Lower lobe of right lung (tissue), 2 donors: ENCODE measurements at regions not wholly inside any gene's neighbourhood (a gene's known extent, or its start where the extent isn't known, plus 50 kb on each side); places are given as distances from the start of the nearest gene placed in this dataset.

ENCODE experiments used
- ATAC-seq, 2 donors: fragments of 200-7000 bp; cut with Tn5 transposase; one replicate each; pipeline ENCODE4 v1.9.1; 2020 to 2022; ENCODE audit warnings: mild to moderate bottlenecking in 2 of 2, moderate library complexity in 2 of 2
- DNase-seq: peaks from one replicate; pipeline ENCODE4 v3.0.0-alpha.2; 2020
- H3K27ac ChIP-seq: fragments of 200-600 bp; one replicate; pipeline ENCODE4 v1.8.0; 2022
- H3K27me3 ChIP-seq: fragments of 200-600 bp; one replicate; pipeline ENCODE4 v1.8.0; 2022; ENCODE audit warnings: low read depth
- H3K36me3 ChIP-seq: fragments of 200-600 bp; one replicate; pipeline ENCODE4 v1.8.0; 2022; ENCODE audit warnings: mild to moderate bottlenecking
- H3K4me1 ChIP-seq: fragments of 200-600 bp; one replicate; pipeline ENCODE4 v1.8.0; 2022
- H3K4me3 ChIP-seq: fragments of 200-600 bp; one replicate; pipeline ENCODE4 v1.8.0; 2022; ENCODE audit warnings: mild to moderate bottlenecking
- H3K9me3 ChIP-seq: fragments of 200-600 bp; one replicate; pipeline ENCODE4 v1.8.0; 2022
- intact Hi-C: fragments of 100-400 bp; cut with DNase I; formaldehyde crosslinking; loops from one replicate; pipeline ENCODE4 v1.11.0; 2022
- TF ChIP-seq, protein P1 (sequence below): fragments of 200-600 bp; IDR thresholded peaks from one replicate; pipeline ENCODE4 v1.8.0; 2022; ENCODE audit warnings: antibody characterized with exemption, mild to moderate bottlenecking
- donor health status: DM: no; HTN: yes; CAD: no; lungs with severe emphysema.

GRCh38 chr14:54105898-54106297 is 149.3 kb upstream of the BMP4 start:
- TF ChIP-seq, protein P1, sequence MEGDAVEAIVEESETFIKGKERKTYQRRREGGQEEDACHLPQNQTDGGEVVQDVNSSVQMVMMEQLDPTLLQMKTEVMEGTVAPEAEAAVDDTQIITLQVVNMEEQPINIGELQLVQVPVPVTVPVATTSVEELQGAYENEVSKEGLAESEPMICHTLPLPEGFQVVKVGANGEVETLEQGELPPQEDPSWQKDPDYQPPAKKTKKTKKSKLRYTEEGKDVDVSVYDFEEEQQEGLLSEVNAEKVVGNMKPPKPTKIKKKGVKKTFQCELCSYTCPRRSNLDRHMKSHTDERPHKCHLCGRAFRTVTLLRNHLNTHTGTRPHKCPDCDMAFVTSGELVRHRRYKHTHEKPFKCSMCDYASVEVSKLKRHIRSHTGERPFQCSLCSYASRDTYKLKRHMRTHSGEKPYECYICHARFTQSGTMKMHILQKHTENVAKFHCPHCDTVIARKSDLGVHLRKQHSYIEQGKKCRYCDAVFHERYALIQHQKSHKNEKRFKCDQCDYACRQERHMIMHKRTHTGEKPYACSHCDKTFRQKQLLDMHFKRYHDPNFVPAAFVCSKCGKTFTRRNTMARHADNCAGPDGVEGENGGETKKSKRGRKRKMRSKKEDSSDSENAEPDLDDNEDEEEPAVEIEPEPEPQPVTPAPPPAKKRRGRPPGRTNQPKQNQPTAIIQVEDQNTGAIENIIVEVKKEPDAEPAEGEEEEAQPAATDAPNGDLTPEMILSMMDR = no peak
- H3K36me3 ChIP-seq = no peaks in the 10 kb centered on the region
- H3K27ac ChIP-seq = no peak overlapping the region
- ATAC-seq (peak; percentile 52 to 79), DNase-seq (no peak)
- peaks cover 12% of the 10 kb centered on the region for H3K4me1 ChIP-seq
- no peak overlapping the region for H3K4me3 ChIP-seq
- H3K9me3 ChIP-seq = no peaks in the 10 kb centered on the region
- intact Hi-C loops = no loop called here
- H3K27me3 ChIP-seq = no peaks in the 10 kb centered on the region

DNA sequence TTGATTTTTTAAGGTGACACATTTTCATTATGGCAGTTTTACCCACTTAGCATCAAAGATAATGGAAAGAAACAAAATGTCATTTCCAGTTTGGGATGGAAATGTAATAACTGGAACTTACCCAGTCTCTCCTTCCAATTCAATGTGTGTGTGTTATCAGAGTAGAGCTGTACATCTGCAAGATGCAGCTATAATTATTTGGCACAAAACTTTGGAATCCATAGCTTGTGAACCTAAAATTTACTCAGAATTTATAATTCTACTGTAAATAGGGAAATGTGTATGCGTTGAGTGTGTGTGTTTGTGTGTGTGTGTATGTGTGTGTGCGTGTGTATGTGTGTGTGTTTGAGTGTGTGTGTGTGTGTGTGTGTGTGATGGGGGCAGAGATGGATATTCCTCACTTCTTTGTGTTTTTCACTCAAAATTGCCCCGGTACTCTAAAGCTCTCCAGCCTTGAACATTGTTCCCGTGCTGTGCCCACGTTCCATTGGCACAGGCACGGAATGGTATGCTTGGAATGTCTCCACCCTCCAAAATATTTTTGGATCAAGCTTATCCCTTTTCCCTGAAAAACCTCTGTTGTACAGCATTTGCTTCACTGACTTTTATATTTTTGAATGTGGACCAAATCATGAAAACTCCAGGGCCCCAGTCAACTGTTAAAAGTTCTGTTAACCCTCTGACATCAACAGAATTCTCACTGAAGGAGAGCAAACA is 150.2 kb upstream of the BMP4 start:
- H3K27me3 ChIP-seq = no peaks in the 10 kb centered on the region
- TF ChIP-seq, protein P1 = no peak
- H3K4me3 ChIP-seq = no peak overlapping the region
- ATAC-seq = peak; percentile 62 to 82
- peaks cover 12% of the 10 kb centered on the region for H3K4me1 ChIP-seq
- H3K27ac ChIP-seq = peak overlapping the region; percentile 6
- no peaks in the 10 kb centered on the region for H3K36me3 ChIP-seq
- H3K9me3 ChIP-seq = no peaks in the 10 kb centered on the region
- DNase-seq = no peak
- intact Hi-C loops = no loop called here

DNA sequence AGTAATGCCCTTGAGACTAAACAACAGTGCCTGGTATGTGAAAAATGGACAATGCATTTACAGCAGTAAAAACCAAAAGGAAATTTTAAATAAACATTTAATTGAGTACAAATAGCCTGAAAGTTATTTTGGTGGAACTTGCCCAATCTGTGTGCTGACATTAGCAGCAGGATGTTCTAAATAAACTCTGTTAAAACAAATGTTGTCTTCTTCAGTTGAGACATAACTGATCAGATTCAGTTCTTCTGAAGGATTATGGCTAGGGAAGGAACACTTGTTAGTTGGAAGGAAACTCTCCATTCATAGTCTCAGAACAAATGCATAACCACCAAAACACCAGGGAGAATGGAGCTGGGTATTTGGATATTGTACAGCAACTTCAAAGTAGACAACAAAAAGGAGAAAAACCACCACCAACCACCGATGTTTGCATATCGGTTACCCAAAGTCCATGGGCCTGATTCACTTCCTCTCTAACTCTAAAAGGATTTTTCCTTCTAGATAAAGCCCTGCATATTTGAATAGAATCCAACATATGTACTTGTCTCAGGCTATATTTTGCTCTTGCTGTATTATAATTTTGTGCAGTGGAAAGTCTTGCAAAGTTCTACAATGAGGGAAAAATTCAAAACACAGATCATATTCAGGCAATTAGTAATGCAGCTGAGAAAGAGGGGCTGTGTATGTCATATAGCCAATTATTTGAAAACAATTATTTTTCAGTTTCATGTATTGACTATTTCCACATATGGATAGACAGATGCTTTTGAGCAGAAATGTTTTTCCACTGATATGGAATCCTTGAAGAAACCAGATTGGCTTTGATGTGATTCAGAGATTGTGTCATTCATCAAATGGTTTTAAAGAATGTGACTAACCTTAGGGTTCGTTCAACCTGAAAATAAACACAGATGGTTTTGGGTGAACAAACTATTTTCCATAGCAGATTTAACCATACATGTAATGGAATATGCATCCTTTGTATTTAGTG is 152.2 kb upstream of the BMP4 start:
- no peaks in the 10 kb centered on the region for H3K36me3 ChIP-seq
- intact Hi-C loops = no loop called here
- TF ChIP-seq, protein P1 = no peak
- H3K4me3 ChIP-seq = no peak overlapping the region
- DNase-seq = no peak
- no peaks in the 10 kb centered on the region for H3K9me3 ChIP-seq
- no peak for ATAC-seq
- no peaks in the 10 kb centered on the region for H3K27me3 ChIP-seq
- H3K27ac ChIP-seq = no peak overlapping the region
- H3K4me1 ChIP-seq = peaks cover 12% of the 10 kb centered on the region

DNA sequence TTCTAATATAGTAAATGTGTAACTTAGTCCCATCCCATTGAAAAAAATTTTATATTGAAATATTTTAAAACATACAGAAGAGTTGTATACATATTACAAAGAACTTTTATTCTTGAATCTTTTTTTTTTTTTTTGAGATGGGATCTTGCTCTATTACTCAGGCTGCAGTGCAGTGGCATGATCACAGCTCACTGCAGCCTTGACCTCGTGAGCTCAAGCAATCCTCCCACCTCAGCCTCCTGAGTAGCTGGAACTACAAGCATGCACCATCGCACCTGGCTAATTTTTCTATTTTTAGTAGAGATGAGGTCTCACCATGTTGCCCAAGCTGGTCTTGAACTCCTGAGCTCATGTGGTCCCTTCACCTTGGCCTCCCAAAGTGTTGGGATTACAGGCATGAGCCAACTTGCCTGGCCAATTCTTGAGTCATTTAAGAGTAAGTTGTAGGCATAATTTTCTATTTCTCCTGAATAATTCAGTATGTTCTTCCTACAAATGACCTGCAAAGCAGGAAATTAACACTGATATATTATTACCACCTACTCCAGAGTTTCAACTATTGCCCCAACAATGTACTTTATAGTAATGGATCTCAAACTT is 153.0 kb upstream of the BMP4 start:
- intact Hi-C loops = no loop called here
- H3K36me3 ChIP-seq = no peaks in the 10 kb centered on the region

DNA sequence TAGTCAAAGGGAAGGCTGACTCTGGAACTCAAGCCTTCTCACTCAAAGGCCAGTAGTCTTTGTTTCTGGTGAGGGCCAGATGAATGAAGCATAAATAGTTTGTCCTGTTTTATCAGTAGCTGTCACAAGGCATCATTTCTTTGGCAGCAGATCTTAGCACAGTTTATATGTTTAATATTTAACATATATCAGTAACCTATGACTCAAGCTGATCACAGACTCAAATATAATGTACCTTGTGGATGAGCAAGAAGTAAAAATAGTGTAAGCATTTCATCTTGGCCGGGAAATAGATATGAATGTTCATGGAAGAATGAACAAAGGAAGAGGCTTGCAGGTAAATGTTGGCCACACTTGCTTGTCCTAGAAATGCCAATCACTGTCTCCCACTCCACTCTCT is 158.3 kb upstream of the BMP4 start:
- no peak for ATAC-seq
- intact Hi-C loops = no loop called here
- DNase-seq = no peak
- Histone ChIP-seq H3K9me3 (no peaks in the 10 kb centered on the region), H3K27ac (no peak overlapping the region), H3K36me3 (no peaks in the 10 kb centered on the region), H3K4me1 (no peaks in the 10 kb centered on the region), H3K27me3 (no peaks in the 10 kb centered on the region), H3K4me3 (no peak overlapping the region)
- TF ChIP-seq, protein P1 = no peak

More for the DNA sequence above, 153.0 kb upstream of the BMP4 start:
- no peak for ATAC-seq
- Histone ChIP-seq H3K4me1 (peaks cover 12% of the 10 kb centered on the region), H3K9me3 (no peaks in the 10 kb centered on the region), H3K27me3 (no peaks in the 10 kb centered on the region), H3K4me3 (no peak overlapping the region), H3K27ac (no peak overlapping the region)
- DNase-seq = no peak
- TF ChIP-seq, protein P1 = no peak
